ENCODE measurements at regions not wholly inside any gene's neighbourhood (a gene's known extent, or its start where the extent isn't known, plus 50 kb on each side); places are given as distances from the start of the nearest gene placed in this dataset.
"Not testable (repeated sequence)": the region's sequence is repeated elsewhere in the genome, so short reads cannot be mapped to it uniquely, and the experiment has no call there.

GRCh38 chrX:65928522-65928921 is 111.4 kb downstream of the VSIG4 start:
- Histone ChIP-seq H3K9me3 (ENCODE audit: control insufficient read depth, low read length) (no peaks in the 10 kb centered on the region), H3K27me3 (ENCODE audit: control insufficient read depth, insufficient read depth, low read length, poor library complexity, severe bottlenecking) (no peaks in the 10 kb centered on the region), H3K27ac (ENCODE audit: low read depth, low read length) (no peak overlapping the region), H3K9ac (ENCODE audit: extremely low read depth, low read length, poor library complexity, severe bottlenecking) (no peak overlapping the region), H3K4me1 (ENCODE audit: control insufficient read depth, insufficient read depth, low read length) (no peaks in the 10 kb centered on the region), H3K4me3 (ENCODE audit: low read length) (no peak overlapping the region), H3K36me3 (ENCODE audit: control insufficient read depth, insufficient read depth, low read length) (no peaks in the 10 kb centered on the region)
- no peak for DNase-seq
- Mint-ChIP-seq H3K36me3 (ENCODE audit: low read depth) (no peaks in the 10 kb centered on the region), H3K4me1 (no peaks in the 10 kb centered on the region), H3K27ac (no peak overlapping the region), H3K4me3 (no peak overlapping the region), H3K27me3 (ENCODE audit: insufficient read depth) (peaks cover 2% of the 10 kb centered on the region), H3K9me3 (peaks cover 68% of the 10 kb centered on the region)
- WGBS, 2 experiments (ENCODE audit: insufficient coverage in 1 of 2, insufficient read length in 1 of 2), result 63% methylated on average over 5 of the region's 5 CpGs; no CpG with 5 or more reads in 1 of the 2 experiments
- TF ChIP-seq CTCF (conservative IDR thresholded peaks at IDR 0.05), result no peak

GRCh38 chrX:65927386-65927785 is 112.5 kb downstream of the VSIG4 start:
- not testable (repeated sequence) for H3K4me3 ChIP-seq (ENCODE audit: low read length); H3K9ac ChIP-seq (ENCODE audit: extremely low read depth, low read length, poor library complexity, severe bottlenecking); H3K4me1 ChIP-seq (ENCODE audit: control insufficient read depth, insufficient read depth, low read length); H3K4me1 Mint-ChIP-seq; H3K36me3 ChIP-seq (ENCODE audit: control insufficient read depth, insufficient read depth, low read length); H3K27me3 Mint-ChIP-seq (ENCODE audit: insufficient read depth); DNase-seq; H3K27ac ChIP-seq (ENCODE audit: low read depth, low read length); H3K27me3 ChIP-seq (ENCODE audit: control insufficient read depth, insufficient read depth, low read length, poor library complexity, severe bottlenecking); H3K27ac Mint-ChIP-seq; H3K4me3 Mint-ChIP-seq; H3K9me3 ChIP-seq (ENCODE audit: control insufficient read depth, low read length); H3K36me3 Mint-ChIP-seq (ENCODE audit: low read depth)
- 79 to 87% methylated on average over 2 of the region's 3 CpGs for WGBS, 2 experiments (ENCODE audit: insufficient coverage in 1 of 2, insufficient read length in 1 of 2)
- H3K9me3 Mint-ChIP-seq, result peaks cover 68% of the 10 kb centered on the region

GRCh38 chrX:65926095-65927019 is 113.5 kb downstream of the VSIG4 start:
- 90% methylated on average over 5 of the region's 5 CpGs; no CpG with 5 or more reads in 1 of the 2 experiments for WGBS, 2 experiments (ENCODE audit: insufficient coverage in 1 of 2, insufficient read length in 1 of 2)
- H3K27me3 ChIP-seq (ENCODE audit: control insufficient read depth, insufficient read depth, low read length, poor library complexity, severe bottlenecking), result no peaks in the 10 kb centered on the region
- Mint-ChIP-seq H3K27ac (no peak overlapping the region), H3K4me3 (no peak overlapping the region), H3K36me3 (ENCODE audit: low read depth) (no peaks in the 10 kb centered on the region), H3K4me1 (no peaks in the 10 kb centered on the region), H3K9me3 (peaks cover 70% of the 10 kb centered on the region), H3K27me3 (ENCODE audit: insufficient read depth) (peaks cover 2% of the 10 kb centered on the region)
- no peaks in the 10 kb centered on the region for H3K9me3 ChIP-seq (ENCODE audit: control insufficient read depth, low read length)
- no peak overlapping the region for H3K27ac ChIP-seq (ENCODE audit: low read depth, low read length)
- TF ChIP-seq CTCF (conservative IDR thresholded peaks at IDR 0.05), result no peak
- H3K4me3 ChIP-seq (ENCODE audit: low read length), result no peak overlapping the region
- no peak overlapping the region for H3K9ac ChIP-seq (ENCODE audit: extremely low read depth, low read length, poor library complexity, severe bottlenecking)
- no peaks in the 10 kb centered on the region for H3K4me1 ChIP-seq (ENCODE audit: control insufficient read depth, insufficient read depth, low read length)
- no peaks in the 10 kb centered on the region for H3K36me3 ChIP-seq (ENCODE audit: control insufficient read depth, insufficient read depth, low read length)
- no peak for DNase-seq

Measured in endodermal cell (in vitro differentiated cells).